ENCODE measurements at regions not wholly inside any gene's neighbourhood (a gene's known extent, or its start where the extent isn't known, plus 50 kb on each side); places are given as distances from the start of the nearest gene placed in this dataset.

DNA sequence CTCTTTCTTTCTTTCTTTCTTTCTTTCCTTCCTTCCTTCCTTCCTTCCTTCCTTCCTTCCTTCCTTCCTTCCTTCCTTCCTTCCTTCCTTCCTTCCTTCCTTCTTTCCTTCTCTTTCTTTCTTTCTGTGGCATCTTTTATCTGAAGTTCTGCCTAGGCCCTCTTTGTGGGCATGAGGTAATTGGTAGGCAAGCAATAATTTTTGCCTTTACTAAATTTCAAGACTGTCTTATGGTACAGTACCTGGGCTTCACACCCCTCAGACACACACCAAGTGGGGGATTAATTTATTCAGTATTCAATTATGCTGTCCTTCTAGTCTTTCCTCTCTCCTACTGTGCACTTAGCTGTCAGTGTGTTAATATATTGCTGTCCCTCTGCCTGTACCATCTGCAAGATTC, 155.5 kb downstream of the OXSM start:
- Histone ChIP-seq H3K4me1 (no peaks in the 10 kb centered on the region), H3K9me3 (no peaks in the 10 kb centered on the region)

DNA sequence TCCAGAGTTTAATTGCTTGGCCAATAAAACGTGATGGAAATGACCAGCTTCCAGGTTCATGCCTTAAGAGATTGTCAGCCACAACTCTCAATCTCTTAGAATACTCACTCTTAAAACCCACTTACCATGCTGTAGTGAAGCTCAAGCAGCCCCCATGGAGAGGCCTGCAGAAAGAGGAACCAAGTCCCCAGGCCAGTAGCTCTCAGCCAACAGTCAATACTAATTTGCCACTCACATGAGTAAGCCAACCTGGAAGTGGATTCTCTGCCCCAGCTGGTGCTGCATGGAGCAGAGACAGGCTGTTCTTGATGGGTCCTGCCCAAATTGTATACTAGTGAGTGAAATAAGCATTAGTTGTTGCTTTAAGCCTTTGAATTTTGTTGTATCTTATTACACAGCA, 155.9 kb downstream of the OXSM start:
- Histone ChIP-seq H3K27me3 (no peaks in the 10 kb centered on the region), H3K9me3 (no peaks in the 10 kb centered on the region), H3K4me3 (ENCODE audit: low read depth, low read length) (no peak overlapping the region), H3K36me3 (no peaks in the 10 kb centered on the region), H3K4me1 (no peaks in the 10 kb centered on the region)
- TF ChIP-seq, protein P1, sequence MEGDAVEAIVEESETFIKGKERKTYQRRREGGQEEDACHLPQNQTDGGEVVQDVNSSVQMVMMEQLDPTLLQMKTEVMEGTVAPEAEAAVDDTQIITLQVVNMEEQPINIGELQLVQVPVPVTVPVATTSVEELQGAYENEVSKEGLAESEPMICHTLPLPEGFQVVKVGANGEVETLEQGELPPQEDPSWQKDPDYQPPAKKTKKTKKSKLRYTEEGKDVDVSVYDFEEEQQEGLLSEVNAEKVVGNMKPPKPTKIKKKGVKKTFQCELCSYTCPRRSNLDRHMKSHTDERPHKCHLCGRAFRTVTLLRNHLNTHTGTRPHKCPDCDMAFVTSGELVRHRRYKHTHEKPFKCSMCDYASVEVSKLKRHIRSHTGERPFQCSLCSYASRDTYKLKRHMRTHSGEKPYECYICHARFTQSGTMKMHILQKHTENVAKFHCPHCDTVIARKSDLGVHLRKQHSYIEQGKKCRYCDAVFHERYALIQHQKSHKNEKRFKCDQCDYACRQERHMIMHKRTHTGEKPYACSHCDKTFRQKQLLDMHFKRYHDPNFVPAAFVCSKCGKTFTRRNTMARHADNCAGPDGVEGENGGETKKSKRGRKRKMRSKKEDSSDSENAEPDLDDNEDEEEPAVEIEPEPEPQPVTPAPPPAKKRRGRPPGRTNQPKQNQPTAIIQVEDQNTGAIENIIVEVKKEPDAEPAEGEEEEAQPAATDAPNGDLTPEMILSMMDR (IDR thresholded peaks at IDR 0.05; ENCODE audit: low read depth, low read length) = no peak
- no peak for DNase-seq

More for the DNA sequence above, 155.5 kb downstream of the OXSM start:
- no peak overlapping the region for H3K4me3 ChIP-seq (ENCODE audit: low read depth, low read length)
- H3K36me3 ChIP-seq = no peaks in the 10 kb centered on the region
- TF ChIP-seq, protein P1 (IDR thresholded peaks at IDR 0.05; ENCODE audit: low read depth, low read length) = no peak
- H3K27me3 ChIP-seq = no peaks in the 10 kb centered on the region
- DNase-seq = no peak

DNA sequence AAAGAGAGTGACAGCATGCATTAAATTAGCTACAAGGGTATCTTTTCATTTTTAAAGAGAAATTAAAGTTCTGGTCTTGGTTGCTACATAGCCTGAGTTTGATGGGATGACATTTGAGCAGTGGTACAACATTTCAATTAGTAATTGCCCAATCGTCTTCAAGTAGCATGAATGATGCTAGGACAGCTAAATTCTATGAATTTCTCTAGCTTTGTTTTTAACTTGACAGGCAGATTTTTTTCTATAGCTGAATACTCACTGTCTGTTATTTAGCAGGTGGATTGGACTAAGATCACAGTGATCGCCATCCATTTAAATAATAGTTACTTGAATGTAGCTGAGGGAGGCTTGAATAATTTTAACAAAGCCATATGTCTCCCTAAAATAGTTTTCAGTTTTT, 162.2 kb downstream of the OXSM start:
- Histone ChIP-seq H3K4me3 (ENCODE audit: low read depth, low read length) (no peak overlapping the region), H3K4me1 (no peaks in the 10 kb centered on the region), H3K27me3 (no peaks in the 10 kb centered on the region), H3K9me3 (no peaks in the 10 kb centered on the region), H3K36me3 (no peaks in the 10 kb centered on the region)
- TF ChIP-seq, protein P1 (IDR thresholded peaks at IDR 0.05; ENCODE audit: low read depth, low read length) = no peak
- DNase-seq = no peak

DNA sequence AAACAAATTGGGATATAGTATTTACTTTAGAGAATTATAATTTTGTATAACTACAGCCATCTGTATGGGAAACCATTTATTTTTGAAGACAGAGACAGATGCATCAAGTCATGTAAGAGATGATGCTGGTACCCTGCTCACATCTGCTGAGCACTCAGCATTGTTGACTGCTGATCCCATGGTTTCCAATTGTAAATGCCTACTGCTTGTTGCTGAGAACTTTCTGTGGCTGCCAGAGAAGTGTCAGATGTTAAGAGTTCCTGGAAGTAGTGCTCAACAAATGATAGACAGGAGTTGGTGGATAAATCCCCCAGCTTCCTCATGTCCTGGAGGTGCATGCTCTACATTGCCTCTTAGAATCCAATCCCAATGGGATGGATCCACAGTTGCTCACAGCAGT, 167.1 kb downstream of the OXSM start:
- Histone ChIP-seq H3K4me3 (ENCODE audit: low read depth, low read length) (no peak overlapping the region), H3K36me3 (no peaks in the 10 kb centered on the region), H3K4me1 (no peaks in the 10 kb centered on the region), H3K27me3 (no peaks in the 10 kb centered on the region), H3K9me3 (no peaks in the 10 kb centered on the region)
- TF ChIP-seq, protein P1 (IDR thresholded peaks at IDR 0.05; ENCODE audit: low read depth, low read length) = no peak
- no peak for DNase-seq

DNA sequence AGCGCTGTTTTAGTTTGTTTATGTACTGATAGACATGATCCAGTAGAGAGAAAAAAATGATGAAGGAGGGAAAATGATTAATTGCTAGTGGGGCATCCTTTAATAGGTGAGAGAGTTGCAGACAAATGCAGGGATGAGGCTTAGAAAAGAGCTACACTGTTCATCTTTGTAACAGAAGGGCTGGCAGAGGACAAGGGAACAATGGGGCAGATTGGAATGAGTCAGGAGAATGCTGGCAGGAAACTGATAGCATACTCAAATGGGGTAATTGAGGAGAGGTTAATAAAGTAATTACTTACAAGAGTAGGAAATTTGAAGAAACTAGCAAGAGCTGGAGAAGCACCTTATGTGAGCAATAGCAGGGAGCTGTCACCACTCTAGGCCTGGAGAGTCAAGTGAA, 170.9 kb downstream of the OXSM start:
- no peak for DNase-seq
- Histone ChIP-seq H3K4me1 (no peaks in the 10 kb centered on the region), H3K36me3 (no peaks in the 10 kb centered on the region), H3K9me3 (no peaks in the 10 kb centered on the region), H3K4me3 (ENCODE audit: low read depth, low read length) (no peak overlapping the region), H3K27me3 (no peaks in the 10 kb centered on the region)
- TF ChIP-seq, protein P1 (IDR thresholded peaks at IDR 0.05; ENCODE audit: low read depth, low read length) = no peak

DNA sequence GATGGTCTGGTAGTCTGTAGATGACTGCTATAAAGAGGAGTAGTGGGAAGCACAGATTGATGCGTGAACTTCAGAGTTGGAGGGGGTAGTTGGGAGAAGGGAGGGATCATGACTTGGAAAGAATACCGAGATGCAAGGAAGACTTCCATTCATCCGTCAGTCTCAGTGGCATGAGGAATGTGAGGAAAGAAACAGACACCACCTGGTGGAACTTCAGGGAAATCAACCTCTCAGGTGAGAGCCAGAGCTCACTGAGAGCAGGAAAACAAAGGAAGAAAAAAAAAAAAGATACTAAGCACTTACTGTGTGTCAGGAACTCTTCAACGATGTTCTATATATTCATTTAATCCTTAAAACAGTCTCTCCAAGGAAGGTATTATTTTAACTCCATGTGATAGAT, 172.4 kb downstream of the OXSM start:
- DNase-seq = no peak
- TF ChIP-seq, protein P1 (IDR thresholded peaks at IDR 0.05; ENCODE audit: low read depth, low read length) = no peak
- Histone ChIP-seq H3K4me3 (ENCODE audit: low read depth, low read length) (no peak overlapping the region), H3K4me1 (no peaks in the 10 kb centered on the region), H3K9me3 (no peaks in the 10 kb centered on the region), H3K27me3 (no peaks in the 10 kb centered on the region), H3K36me3 (no peaks in the 10 kb centered on the region)

Data from BE2C (cell line).